ENCODE measurements at regions not wholly inside any gene's neighbourhood (a gene's known extent, or its start where the extent isn't known, plus 50 kb on each side); places are given as distances from the start of the nearest gene placed in this dataset.

DNA sequence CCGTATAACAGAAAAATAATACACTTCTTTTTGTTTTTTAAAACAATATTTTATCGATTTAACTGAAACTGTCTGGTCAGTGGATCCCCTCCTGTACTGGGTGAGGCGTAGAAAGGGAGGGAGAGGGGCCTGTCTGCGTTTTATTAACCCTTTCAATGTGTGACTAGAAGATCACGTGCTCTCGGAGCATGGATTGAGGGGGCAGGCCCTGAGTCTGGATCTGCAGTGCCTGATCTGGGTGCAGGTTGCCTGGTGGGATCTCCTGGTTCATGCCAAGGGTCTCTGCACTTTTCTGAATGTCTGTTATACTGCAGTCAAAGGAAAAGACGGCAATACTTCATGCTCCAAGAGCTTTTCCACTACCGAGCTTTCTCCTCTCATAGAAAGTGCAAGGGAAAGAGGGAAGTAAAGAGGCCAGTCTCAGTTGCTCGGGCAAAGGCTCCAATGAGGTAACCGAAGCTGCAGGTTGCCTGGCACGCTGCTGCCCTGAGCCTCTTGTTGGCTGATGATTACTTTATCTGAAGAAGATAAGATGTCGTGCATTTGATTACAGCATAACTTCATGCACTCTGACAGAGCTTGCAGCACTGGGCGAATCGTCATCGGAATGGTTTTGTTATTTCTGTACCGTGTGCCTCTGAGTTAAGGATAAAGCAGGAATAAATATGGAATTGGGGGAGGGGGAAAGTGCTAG lies 167.5 kb upstream of the PMEPA1 start:
- TF ChIP-seq, protein P1, sequence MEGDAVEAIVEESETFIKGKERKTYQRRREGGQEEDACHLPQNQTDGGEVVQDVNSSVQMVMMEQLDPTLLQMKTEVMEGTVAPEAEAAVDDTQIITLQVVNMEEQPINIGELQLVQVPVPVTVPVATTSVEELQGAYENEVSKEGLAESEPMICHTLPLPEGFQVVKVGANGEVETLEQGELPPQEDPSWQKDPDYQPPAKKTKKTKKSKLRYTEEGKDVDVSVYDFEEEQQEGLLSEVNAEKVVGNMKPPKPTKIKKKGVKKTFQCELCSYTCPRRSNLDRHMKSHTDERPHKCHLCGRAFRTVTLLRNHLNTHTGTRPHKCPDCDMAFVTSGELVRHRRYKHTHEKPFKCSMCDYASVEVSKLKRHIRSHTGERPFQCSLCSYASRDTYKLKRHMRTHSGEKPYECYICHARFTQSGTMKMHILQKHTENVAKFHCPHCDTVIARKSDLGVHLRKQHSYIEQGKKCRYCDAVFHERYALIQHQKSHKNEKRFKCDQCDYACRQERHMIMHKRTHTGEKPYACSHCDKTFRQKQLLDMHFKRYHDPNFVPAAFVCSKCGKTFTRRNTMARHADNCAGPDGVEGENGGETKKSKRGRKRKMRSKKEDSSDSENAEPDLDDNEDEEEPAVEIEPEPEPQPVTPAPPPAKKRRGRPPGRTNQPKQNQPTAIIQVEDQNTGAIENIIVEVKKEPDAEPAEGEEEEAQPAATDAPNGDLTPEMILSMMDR (conservative IDR thresholded peaks at IDR 0.05; ENCODE audit: low read length) = no peak
- TF ChIP-seq EZH2phosphoT487 (IDR thresholded peaks at IDR 0.05; ENCODE audit: borderline replicate concordance, low read depth, low read length) = no peak

Data from OCI-LY7 (cell line).